GM18868 (cell line): ENCODE measurements at regions not wholly inside any gene's neighbourhood (a gene's known extent, or its start where the extent isn't known, plus 50 kb on each side); places are given as distances from the start of the nearest gene placed in this dataset.
A peak's percentile ranks its signal among the peaks of the same experiment; 100 is the strongest.

Source experiments
- ATAC-seq: cut with Tn5 transposase; IDR thresholded peaks from one replicate; pipeline ENCODE4 v1.9.1; 2021; ENCODE audit warnings: mild to moderate bottlenecking, moderate library complexity; ENCODE audit not compliant: unreplicated experiment

DNA sequence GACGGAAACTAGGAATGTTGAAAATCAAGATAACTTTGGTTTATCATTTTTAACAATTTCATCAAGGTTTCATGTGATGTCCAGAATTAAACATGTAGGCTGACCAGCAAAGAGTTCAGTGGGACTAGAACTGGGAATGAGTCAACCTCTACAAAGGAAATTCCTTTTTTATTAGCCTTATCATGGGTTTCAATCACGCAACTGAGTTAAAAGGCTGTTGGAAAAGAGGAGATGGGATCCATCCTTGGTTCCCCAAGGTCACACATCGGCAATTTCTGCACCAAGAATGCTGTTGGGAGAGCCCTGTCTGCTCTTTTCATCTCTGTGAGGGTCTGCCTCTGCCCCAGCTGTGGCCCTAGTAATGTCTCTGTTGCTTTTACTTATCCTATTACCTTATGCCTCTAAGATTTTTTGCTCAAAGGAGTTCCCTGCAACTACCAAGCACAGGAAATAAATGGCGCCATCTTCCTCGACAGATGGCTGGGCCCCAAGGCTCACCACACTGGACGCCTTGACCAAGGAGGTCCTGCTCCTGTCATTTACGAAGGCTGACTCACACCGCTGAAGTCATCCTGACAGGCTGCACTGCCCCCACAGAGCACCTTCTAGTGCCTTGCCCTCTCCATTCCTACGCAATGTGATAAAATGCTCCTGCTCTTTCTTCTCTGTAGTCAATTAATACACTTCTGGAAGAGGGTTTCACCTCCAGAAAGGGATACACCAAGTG lies 367.4 kb downstream of the GXYLT1 start:
- ATAC-seq = no peak

DNA sequence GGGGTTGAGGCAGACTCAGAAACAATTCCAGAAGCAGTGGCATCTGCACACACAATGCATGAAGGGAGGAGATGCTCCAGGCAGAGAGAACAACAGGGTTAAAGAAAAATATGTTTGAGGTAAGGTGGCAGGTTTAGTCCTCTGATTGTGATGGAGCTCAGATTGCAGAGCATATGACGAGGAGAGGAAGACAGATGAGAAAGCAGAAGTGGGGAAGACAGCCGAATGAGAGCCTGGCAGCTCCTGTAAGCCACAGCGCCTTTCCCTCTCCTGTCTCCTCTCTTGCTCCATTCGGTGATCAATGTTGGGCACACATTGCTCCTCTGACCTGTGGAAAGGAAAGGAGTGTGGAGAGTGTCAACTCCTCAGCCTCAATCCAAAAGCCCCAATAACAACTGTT lies 372.2 kb downstream of the GXYLT1 start:
- no peak for ATAC-seq

DNA sequence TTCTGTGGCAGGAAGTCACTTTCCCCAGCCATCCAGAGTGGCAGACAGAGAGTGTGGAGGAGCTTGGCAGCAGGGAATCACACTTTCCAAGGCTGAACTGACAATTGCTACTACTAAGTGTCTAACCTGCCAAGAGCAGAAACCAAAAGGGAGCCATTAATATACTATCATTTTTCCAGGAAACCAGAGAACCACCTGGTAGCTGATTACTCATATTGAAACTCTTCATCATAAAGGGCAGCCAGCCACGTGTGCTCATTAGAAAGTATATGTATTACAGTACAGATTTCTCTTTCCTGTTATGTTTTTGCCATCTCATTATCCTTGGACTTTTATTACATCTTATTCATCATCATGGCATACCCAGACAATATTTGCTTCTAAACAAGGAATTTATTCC lies 374.9 kb downstream of the GXYLT1 start:
- ATAC-seq = peak; percentile 82

DNA sequence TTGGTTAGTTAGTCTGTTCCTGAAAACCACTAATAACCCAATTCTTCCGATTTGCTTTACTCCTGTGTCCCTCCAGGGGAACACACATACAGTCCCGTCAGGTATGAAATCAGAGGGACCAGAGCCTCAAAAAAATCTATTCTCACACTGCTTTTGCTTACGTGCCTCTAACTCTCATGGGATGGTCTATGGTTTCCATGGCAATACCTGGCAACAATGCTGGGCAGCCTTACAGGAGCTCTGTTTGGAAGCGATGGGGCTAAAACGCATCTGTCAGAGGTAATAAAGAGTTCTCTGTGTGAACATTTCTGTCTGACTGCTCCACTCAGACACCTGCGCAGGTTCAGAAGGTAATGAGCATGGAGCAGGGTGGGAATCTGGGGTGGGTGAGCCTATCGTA lies 376.2 kb downstream of the GXYLT1 start:
- no peak for ATAC-seq

DNA sequence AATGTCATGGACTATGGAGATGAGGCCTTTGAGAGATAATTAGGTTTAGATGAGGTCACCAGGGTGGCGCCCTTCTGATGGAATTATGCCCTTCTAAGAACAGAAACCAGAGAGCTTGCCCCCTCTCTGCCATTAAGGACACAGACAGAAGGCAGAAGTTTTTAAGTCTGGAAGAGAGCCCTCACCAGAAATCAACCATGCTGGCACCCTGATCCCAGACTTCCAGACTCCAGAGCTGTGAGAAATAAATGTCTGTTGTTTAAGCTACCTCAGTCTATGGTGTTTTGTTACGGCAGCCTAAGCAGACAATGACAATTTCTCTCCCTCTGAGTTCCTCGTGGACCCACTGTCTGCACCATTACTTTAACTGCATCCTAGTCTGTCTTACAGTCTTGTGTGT lies 382.0 kb downstream of the GXYLT1 start:
- no peak for ATAC-seq

DNA sequence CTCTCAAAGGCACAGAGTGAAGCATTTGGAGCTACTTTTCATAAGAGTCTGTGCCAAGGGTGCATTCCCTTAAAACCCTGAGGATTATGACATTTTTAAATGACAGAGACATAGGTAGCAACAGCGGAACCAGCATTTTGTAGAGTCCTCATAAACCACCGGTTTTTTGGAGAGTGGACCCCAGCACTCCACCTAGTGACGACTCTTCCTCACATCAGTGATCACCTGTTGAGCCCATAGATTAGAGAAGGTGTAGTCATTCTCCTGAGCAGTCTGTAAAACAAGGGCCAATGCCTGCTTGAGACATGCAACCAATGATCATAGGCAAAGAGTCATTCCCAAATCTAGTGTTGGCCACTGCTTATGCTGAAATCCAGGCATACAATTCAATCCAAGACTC lies 399.1 kb downstream of the GXYLT1 start:
- no peak for ATAC-seq

DNA sequence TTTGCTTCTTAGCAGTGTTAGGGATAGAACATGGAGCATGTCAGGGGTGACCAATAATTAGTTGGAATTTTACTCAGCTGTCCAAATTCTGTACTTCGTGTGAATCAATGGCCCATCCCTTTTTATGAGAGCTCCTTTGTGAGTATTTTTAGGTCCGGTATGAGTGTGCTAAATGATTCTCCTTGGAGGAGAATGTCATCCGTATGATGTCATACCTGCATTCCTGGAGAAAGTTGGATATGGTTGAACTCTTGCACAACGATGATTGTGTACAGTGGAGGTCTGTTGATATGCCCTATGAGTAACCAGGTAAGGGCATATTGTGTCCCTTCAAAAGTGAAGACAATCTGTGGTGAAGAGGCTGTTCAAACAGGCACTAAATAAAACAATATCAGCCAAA lies 400.8 kb downstream of the GXYLT1 start:
- no peak for ATAC-seq

DNA sequence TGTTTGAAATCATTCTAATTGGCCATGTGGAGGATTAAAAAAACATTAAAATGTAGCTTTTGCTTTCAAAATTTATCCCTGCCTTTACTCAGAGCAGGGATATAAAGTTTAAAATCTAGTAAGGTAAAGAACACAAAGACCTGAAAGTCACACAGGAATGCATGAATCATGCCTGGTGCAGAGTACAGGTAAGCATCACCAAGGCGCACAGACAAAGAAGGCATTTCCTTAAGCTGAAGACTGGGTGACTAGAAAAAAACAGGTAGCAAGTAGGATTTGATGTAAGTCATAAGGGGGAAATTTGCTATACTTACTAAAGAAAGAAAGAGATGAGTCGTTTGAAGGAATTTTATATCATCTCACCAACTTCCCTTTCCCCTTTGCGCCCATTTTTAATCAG lies 405.6 kb downstream of the GXYLT1 start:
- no peak for ATAC-seq

DNA sequence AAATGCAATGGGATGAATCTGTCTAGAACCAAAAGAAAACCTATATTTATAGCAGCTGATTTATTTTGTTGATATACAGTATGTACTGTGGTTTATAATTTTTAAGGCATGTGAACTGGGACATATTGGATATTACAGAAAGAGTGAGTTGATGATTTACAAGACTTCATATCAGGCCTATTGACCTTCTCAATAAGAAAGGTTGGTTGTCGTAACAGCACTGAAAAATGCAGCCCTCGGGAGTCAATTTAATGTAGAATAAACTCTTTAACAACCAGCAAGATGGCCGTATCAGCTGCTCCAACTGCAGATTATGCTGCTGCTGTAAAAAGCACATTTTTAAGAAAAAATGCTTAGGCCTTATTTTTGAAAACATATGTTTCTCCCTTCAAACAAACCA lies 407.3 kb downstream of the GXYLT1 start:
- ATAC-seq = no peak

DNA sequence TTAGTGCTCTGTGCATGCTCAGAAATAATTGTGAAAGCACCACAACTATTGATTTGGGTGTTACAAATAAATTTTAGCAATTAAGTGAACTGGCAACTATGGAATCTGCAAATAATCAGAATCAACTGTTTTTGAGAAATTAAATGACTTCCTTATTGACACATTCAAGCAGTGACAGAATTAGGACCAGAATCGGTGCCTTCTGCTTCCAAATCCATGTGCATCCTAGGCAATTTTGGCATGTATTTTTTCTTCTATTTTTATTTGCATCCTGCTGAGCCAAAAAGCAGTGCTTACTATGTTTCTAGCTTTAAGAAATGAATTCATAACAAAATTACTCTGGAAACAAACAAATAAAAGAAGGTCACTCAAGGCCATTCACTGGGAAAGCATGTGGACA lies 408.2 kb downstream of the GXYLT1 start:
- no peak for ATAC-seq

DNA sequence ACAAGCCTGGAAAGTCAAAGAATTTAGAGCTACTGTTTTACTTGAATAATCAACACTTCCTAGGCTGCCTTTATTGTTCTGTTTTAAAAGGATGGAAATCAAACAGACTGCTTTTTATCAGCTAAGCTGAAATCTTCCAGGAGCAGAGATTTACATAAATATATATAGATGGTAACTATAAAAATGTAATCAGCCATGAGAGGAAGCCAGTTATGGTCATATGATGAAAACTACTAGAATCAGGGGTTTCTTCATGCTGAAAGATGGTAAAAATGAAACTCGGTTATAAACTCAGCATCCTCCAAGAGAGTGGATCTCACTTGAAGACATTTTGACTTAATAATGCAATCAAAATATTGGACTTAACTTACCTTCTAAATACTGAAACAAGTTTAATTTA lies 413.0 kb downstream of the GXYLT1 start:
- ATAC-seq = no peak

DNA sequence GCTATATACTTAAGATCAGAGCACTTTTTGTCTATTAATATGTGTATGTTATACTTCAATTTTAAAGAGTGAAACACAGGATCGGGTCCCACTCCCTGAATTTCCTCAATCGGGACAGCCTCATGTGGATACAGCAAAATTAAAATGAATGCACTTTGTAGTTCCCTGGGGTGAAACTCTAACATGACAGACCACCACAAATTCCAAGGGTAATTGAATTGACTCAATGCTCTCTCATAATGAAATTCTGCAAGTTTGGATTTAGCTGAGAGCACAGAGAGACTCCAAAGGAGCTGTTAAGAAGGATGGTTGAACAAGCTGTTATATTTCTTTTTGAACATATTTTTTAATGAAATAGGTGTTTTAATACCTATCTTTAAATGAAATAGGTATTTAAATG lies 413.6 kb downstream of the GXYLT1 start:
- no peak for ATAC-seq

DNA sequence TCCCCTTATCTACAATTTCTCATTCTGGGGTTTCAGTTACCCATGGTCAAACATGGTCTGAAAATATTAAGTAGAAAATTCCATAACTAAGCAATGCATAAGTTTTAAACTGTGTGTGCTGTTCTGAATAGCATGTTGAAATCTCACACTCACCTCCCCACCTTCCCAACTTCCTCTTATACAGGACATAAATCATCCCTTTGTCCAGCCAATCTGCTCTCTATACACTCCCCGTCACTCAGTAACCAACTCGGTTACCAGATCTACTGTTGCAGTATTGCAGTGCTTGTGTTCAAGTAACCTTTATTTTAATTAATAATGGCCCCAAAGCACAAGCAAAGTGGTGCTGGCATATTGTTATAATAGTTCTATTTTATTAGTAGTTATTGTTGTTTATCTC lies 420.5 kb downstream of the GXYLT1 start:
- no peak for ATAC-seq

DNA sequence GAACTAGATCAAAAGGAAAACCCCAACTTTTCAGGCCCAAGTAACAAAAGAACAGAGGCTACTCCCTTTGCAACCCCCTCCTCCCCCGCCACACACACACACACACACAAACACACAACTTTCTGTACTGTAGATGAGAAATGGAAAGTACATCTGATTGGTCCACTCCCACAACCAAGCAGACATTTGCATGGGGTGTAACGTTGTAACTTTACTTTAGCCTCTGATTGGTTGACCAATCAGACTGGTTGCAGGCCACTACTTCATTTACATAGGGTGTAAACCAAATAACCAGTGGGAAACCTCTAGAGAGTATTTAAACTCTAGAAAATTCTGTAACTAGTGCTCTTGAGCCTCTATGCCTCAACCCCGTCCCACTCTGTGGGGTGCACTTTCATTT lies 425.5 kb downstream of the GXYLT1 start:
- ATAC-seq = no peak

DNA sequence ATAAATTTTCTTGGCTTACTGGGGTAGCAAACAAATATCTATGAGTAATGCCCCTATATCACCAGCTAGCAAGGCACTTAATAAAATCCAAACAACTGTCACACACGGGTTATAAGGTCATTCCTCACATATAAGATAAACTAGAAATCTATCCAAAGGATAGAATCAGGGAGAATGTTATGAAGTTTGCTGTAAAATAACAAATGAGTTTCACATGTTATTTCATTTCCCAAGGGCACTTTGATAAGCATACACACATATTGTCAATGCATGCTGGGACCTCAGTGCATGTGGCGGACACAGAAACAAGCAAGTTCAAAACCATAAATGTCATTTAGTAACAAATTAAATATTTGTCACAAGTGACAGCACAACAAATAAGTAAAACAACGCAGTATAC lies 429.4 kb downstream of the GXYLT1 start:
- no peak for ATAC-seq

DNA sequence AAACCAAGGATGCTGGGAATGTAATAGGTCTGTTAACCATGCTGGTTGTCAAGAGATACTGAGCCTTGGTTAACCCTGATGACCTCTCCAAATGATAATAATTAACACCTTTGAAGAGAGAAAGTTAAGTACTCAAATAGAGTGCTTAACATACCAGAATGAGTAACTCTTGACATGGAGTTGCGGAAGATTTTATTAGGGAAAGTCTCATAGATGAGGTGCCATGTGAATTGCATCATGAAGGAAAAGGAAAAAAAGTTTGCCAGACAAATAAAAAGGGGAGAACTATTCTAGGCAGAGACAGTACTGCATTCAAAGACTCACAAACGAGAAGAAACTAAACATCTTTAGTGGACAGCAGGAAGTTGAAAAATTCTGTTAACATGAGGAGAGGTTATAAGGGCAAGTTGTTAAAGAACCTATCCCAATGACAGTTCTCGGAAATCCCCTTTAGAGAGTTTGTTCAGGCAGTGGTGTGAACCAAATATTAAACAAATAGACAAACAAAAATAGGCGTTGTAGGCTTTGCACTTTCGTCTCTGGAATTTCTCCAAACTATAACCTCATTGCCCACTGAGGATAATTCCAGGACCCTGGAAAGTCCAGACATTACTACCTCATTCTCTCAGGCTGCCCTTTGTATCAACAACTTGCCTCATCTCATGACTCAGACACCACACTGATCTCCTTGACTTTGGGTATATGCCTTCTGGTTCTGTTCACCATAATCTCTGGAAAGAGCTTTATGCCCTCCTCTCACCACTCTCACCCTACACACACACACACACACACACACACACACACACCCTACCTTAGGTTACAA lies 435.0 kb downstream of the GXYLT1 start:
- no peak for ATAC-seq

DNA sequence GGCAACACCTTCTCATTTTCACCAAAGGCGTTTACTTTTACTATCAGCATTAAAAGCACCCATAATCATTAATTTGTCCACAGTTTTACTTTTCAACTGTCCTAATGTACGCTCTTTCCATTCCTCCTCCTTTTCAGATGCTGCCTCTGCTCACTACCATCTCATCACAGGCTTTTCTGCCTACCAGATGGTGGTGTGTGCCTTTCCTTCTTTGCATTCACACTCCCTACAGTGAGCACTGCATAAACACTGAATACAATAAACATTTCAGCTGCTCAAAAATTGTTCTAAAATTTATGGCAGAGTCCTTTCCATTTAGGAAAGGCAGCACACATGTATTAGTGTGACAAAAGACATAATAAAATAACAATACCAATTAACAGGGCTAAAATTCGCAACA lies 435.7 kb downstream of the GXYLT1 start:
- ATAC-seq = no peak

DNA sequence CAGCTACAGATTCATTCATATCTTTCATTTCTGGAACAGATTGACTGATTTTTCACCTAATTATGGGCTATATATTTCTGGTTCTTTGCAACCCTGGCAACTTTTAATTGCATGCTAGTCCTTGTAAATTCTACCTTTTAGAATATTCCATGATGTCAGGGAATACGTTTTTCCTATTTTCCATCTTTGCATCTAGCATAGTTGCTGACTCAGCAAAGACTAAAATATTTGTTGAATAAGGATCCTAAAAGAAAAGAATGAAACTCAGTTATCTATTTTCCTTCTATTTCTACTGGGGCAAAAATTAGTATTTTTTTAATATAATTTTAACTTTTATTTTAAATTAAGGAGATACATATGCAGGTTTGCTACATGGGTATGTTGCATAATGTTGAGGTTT lies 438.3 kb downstream of the GXYLT1 start:
- no peak for ATAC-seq

DNA sequence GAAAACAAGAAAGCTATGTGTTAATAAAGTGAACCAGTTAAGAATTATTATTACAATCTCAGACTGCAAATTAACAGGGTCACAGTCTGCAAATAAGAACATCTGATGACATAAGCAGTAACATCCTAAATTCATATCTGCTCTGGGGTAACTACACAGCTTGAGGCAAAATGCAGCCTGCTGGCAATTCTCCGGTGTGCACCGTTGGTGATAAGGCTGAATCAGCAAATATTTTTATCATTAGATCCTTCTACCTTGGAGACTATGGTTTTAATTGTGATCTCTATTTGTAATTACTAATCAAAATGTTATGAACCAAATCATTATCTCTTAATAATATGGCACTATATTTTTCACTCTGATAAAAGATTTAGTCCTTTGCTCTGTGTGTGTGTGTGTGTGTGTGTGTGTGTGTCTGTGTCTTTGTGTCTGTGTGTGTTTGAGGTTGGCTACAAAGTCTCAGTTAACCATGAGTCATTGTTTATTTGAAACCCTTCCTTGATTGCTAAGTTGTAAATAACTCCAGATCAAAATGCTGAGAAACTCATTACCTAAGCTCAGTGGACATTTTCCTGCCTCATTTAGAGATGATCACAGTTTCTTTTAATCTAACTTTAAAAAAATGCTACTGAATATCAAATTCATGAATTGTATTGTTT lies 442.6 kb downstream of the GXYLT1 start:
- no peak for ATAC-seq

DNA sequence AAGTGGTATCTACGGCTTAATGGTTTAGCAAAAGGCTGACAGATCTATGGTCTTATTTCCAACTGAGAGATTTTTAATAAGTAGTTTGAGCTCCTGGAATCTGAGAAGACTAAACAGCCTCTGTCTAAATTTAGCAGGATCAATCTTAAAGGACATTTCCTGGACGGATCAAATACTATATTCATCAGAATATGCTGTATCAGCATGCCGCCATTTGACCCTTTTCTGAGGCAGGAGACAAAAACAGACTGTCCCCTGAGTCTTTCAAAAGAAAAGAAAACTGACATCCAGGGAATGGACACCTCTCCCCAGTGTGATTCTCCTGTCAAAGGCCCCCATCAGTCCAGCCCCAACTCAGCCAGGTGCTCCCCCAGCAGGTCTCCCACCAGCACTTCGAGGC lies 443.7 kb downstream of the GXYLT1 start:
- no peak for ATAC-seq

DNA sequence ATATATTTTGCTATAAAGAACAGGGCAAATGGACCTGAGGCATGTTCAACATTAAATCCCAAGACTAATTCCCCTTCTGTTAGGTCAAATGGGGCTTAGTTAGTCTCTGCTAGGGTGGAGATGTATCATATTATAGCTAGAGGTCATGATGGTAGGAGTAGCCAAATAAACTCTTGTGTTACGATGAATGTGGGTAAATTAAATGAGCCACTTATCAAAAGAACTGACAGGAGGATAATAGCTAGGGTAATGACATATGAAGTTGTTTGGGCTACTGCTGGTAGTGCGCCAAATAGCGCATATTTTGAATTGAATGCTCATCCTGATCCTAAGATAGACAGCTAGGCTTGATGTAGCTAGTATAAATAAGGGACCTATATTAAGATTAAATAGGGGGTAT lies 445.0 kb downstream of the GXYLT1 start:
- ATAC-seq = no peak

DNA sequence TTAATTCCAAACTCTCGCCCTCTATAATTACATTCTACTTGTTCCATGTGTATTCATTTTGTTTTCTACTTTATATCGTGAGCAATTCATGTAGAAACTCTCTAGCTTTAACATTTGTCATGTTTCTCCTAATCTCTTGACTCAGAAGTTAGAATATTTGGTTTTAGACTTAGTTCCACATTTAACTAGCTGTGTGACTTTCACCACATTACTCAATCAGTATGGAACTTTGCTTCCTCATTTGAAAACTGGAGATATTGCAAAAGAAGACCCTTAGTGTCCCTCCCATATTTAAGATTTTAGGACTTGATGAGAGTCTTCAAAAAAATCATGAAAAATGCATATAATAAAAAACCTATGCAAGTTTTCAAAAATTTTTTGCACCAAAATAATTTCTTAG lies 447.5 kb downstream of the GXYLT1 start:
- ATAC-seq = no peak
